Sigmoid colon (tissue), 4 donors: ENCODE measurements at regions not wholly inside any gene's neighbourhood (a gene's known extent, or its start where the extent isn't known, plus 50 kb on each side); places are given as distances from the start of the nearest gene placed in this dataset.

Source experiments
- CTCF ChIP-seq, 4 experiments: fragments of 450-650 bp in 3 of 4; fragments of 200-600 bp in 1 of 4; IDR thresholded peaks; one replicate each; pipeline ENCODE4 v1.5.1; 2016 to 2019; ENCODE audit warnings: antibody characterized with exemption in 4 of 4, mild to moderate bottlenecking in 3 of 4, moderate library complexity in 2 of 4
- EP300 ChIP-seq, 4 donors: sonication (generic); formaldehyde crosslinking; IDR thresholded peaks; one replicate each; pipeline ENCODE4 v1.6.1; 2017; ENCODE audit warnings: antibody characterized with exemption in 4 of 4
- POLR2A ChIP-seq, 2 donors: fragments of 450-650 bp; IDR thresholded peaks; one replicate each; pipeline ENCODE4 v1.6.1; 2016; ENCODE audit warnings: antibody characterized with exemption in 2 of 2, mild to moderate bottlenecking in 2 of 2, moderate library complexity in 2 of 2
- POLR2AphosphoS5 ChIP-seq, 4 donors: sonication (generic); formaldehyde crosslinking; IDR thresholded peaks; one replicate each; pipeline ENCODE4 v1.6.1; 2017; ENCODE audit warnings: antibody characterized with exemption in 4 of 4

- no peak for TF ChIP-seq CTCF (IDR thresholded peaks at IDR 0.05)
- TF ChIP-seq POLR2AphosphoS5 (IDR thresholded peaks at IDR 0.05), result no peak
- no peak for TF ChIP-seq POLR2A (IDR thresholded peaks at IDR 0.05)
- no peak for TF ChIP-seq EP300 (IDR thresholded peaks at IDR 0.05)
These were observed 100.4 kb upstream of the NAA20 start for GRCh38 chr20:19916531-19917485.
